Endothelial cell of umbilical vein (primary cell): ENCODE measurements at regions not wholly inside any gene's neighbourhood (a gene's known extent, or its start where the extent isn't known, plus 50 kb on each side); places are given as distances from the start of the nearest gene placed in this dataset.

ENCODE experiments used
- BruUV-seq: library from RNA; stranded (reverse); fragments of 400-500 nt; replicated peaks from 2 replicates; lab custom pipeline; 2021; lab: Mats Ljungman, UMichigan
- CTCF ChIA-PET: fragments of 300-600, 350-600 bp; sonication (Branson Sonifier 250); formaldehyde crosslinking; loops from one replicate; lab custom pipeline; 2021; ENCODE audit warnings: antibody characterized with exemption, inconsistent platforms; lab: Charles Lee
- POLR2A ChIA-PET: fragments of 300-600, 350-600 bp; sonication (Branson Sonifier 250); formaldehyde crosslinking; loops from one replicate; lab custom pipeline; 2021; ENCODE audit warnings: antibody characterized with exemption, inconsistent platforms; lab: Charles Lee
- DNase-seq: peaks from one replicate; pipeline ENCODE4 v3.0.0-alpha.2; 2011; ENCODE audit warnings: low read depth, low spot score
- FAIRE-seq: peaks from 2 replicates; lab custom pipeline; 2011; peaks lifted over from hg19 to GRCh38; lab: Jason Lieb, UNC
- H2AFZ ChIP-seq: 2 replicates; pipeline ENCODE4 v1.6.0; 2012; ENCODE audit warnings: low read depth, low read length, control low read depth, inconsistent platforms
- H3K27ac ChIP-seq: 2 replicates; pipeline ENCODE4 v1.5.1; 2011; ENCODE audit warnings: low read depth, mild to moderate bottlenecking, control low read depth, low read length, moderate library complexity; ENCODE audit not compliant: insufficient read depth
- H3K27me3 ChIP-seq, 2 experiments: 2 replicates each; pipeline versions ENCODE4 v1.6.0 to v1.6.1; 2011; ENCODE audit warnings: low read length in 2 of 2, mixed read lengths in 1 of 2; ENCODE audit not compliant: control insufficient read depth in 2 of 2, insufficient read depth in 2 of 2
- H3K36me3 ChIP-seq, 2 experiments: 2 replicates in 1 of 2; 3 replicates in 1 of 2; pipeline ENCODE4 v1.5.1; 2011; ENCODE audit warnings: low read length in 2 of 2, mild to moderate bottlenecking in 1 of 2, moderate library complexity in 1 of 2; ENCODE audit not compliant: control insufficient read depth in 2 of 2, insufficient read depth in 2 of 2; ENCODE audit errors: extremely low read depth in 1 of 2
- H3K4me1 ChIP-seq: 3 replicates; pipeline ENCODE4 v1.5.1; 2011; ENCODE audit warnings: mild to moderate bottlenecking, low read length; ENCODE audit not compliant: control insufficient read depth, insufficient read depth; ENCODE audit errors: extremely low read depth
- H3K4me2 ChIP-seq: 2 replicates; pipeline ENCODE4 v1.6.1; 2011; ENCODE audit warnings: low read length, control low read depth, mixed read lengths; ENCODE audit not compliant: insufficient read depth
- H3K4me3 ChIP-seq, 3 experiments: fragments of 200-600 bp in 1 of 3; sonication (generic), shearing (Covaris generic) in 1 of 3; replicated peaks in 1 of 3; 2 replicates each; pipeline ENCODE4 v1.5.1; 2011 to 2016; ENCODE audit warnings: control low read depth in 3 of 3, low read length in 3 of 3, mild to moderate bottlenecking in 2 of 3, inconsistent platforms in 1 of 3, low read depth in 1 of 3, moderate library complexity in 1 of 3; ENCODE audit not compliant: insufficient read depth in 1 of 3
- H3K79me2 ChIP-seq: 2 replicates; pipeline ENCODE4 v1.6.0; 2012; ENCODE audit warnings: low read length, inconsistent platforms; ENCODE audit not compliant: control insufficient read depth, insufficient read depth
- H3K9ac ChIP-seq: replicated peaks from 2 replicates; pipeline ENCODE3; 2011; ENCODE audit warnings: low read length, control low read depth; ENCODE audit not compliant: insufficient read depth; ENCODE audit errors: extremely low read depth
- H3K9me1 ChIP-seq: replicated peaks from 3 replicates; pipeline ENCODE4 v1.6.0; 2011; ENCODE audit warnings: mild to moderate bottlenecking, low read length; ENCODE audit not compliant: control insufficient read depth, insufficient read depth; ENCODE audit errors: extremely low read depth
- H3K9me3 ChIP-seq: replicated peaks from 2 replicates; pipeline ENCODE4 v1.5.1; 2012; ENCODE audit warnings: low read length, inconsistent platforms; ENCODE audit not compliant: control insufficient read depth, insufficient read depth
- H4K20me1 ChIP-seq: replicated peaks from 2 replicates; pipeline ENCODE3; 2011; ENCODE audit warnings: mild to moderate bottlenecking, low read length; ENCODE audit not compliant: control insufficient read depth, insufficient read depth; ENCODE audit errors: extremely low read depth
- CTCF ChIP-seq, 2 donors: IDR thresholded peaks; 1 replicate in 1 of 2; 2 replicates in 1 of 2; pipeline ENCODE4 v1.5.1; 2011; ENCODE audit warnings: low read length in 2 of 2, mild to moderate bottlenecking in 2 of 2, moderate library complexity in 2 of 2, control low read depth in 1 of 2, inconsistent platforms in 1 of 2, low read depth in 1 of 2; ENCODE audit not compliant: insufficient read depth in 1 of 2; ENCODE audit errors: extremely low read depth in 1 of 2
- FOS ChIP-seq: IDR thresholded peaks from 2 replicates; pipeline ENCODE4 v1.6.1; 2011; ENCODE audit warnings: mild to moderate bottlenecking, low read length, moderate library complexity, borderline replicate concordance; ENCODE audit not compliant: insufficient read depth
- GATA2 ChIP-seq: IDR thresholded peaks from 2 replicates; pipeline ENCODE4 v1.7.0; 2011; ENCODE audit warnings: low read depth, mild to moderate bottlenecking, moderate library complexity, mixed read lengths, low read length; ENCODE audit not compliant: insufficient read length, insufficient read depth
- JUN ChIP-seq: IDR thresholded peaks from 2 replicates; pipeline ENCODE4 v1.6.1; 2011; ENCODE audit warnings: borderline replicate concordance, low read depth; ENCODE audit not compliant: insufficient read length, insufficient read depth
- MAX ChIP-seq: IDR thresholded peaks from 2 replicates; pipeline ENCODE4 v1.6.1; 2011; ENCODE audit not compliant: insufficient read depth, insufficient read length
- POLR2A ChIP-seq: IDR thresholded peaks from 2 replicates; pipeline ENCODE4 v1.6.1; 2012; ENCODE audit warnings: low read depth, mild to moderate bottlenecking, control low read depth, low read length
- POLR2AphosphoS5 ChIP-seq: IDR thresholded peaks from 2 replicates; pipeline ENCODE4 v1.6.1; 2012; ENCODE audit warnings: low read depth, mild to moderate bottlenecking, control low read depth, low read length, moderate library complexity; ENCODE audit not compliant: insufficient read depth
- dilution Hi-C: fragments of 300-500 bp; cut with MboI; formaldehyde crosslinking; loops from one replicate; pipeline ENCODE4 v1.15.0; 2019; ENCODE audit warnings: low sequenced_read_pairs; ENCODE audit not compliant: extremely low pct_ligation_motif_present
- intact Hi-C: fragments of 100-400 bp; cut with micrococcal nuclease; formaldehyde crosslinking; loops from one replicate; pipeline ENCODE4 v1.10.0; 2022

GRCh38 chr12:30806989-30807694 lies 52.4 kb upstream of the CAPRIN2 start:
- TF ChIP-seq POLR2A (no peak), JUN (no peak), FOS (no peak), POLR2AphosphoS5 (no peak), MAX (no peak), CTCF (IDR thresholded peaks at IDR 0.05; ENCODE audit: extremely low read depth in 1 of 2, insufficient read depth in 1 of 2, low read depth in 1 of 2, low read length in 2 of 2) (peak; percentile 54), GATA2 (no peak)
- Histone ChIP-seq H4K20me1 (no peaks in the 10 kb centered on the region), H3K4me1 (no peaks in the 10 kb centered on the region), H3K9me1 (no peaks in the 10 kb centered on the region), H2AFZ (peak overlapping the region; percentile 92), H3K9me3 (no peaks in the 10 kb centered on the region), H3K4me2 (no peak overlapping the region), H3K27me3 (no peaks in the 10 kb centered on the region), H3K9ac (no peak overlapping the region), H3K36me3 (no peaks in the 10 kb centered on the region), H3K4me3 (no peak overlapping the region), H3K79me2 (no peaks in the 10 kb centered on the region), H3K27ac (no peak overlapping the region)
- ChIA-PET CTCF (interaction anchor here (1.0 to 4.0 kb wide), 10 partner anchors 11 to 1287 kb away, joined by 3 to 26 read pairs (median 6); partner anchors contain the start of genes CAPRIN2 and IPO8), POLR2A (no interaction called here)
- intact Hi-C loops (loop anchor here (1.0 to 5.0 kb wide), 8 partner anchors 53 to 1288 kb away; partner anchors contain the start of genes CAPRIN2, IPO8 and TMTC1), dilution Hi-C loops (no loop called here)
- FAIRE-seq (peak; percentile 83), DNase-seq (peak; percentile 78)
- no TSS peak for BruUV-seq
